Fibroblast of lung (primary cell): ENCODE measurements at regions not wholly inside any gene's neighbourhood (a gene's known extent, or its start where the extent isn't known, plus 50 kb on each side); places are given as distances from the start of the nearest gene placed in this dataset.

Experiments used
- CTCF ChIP-seq, 2 donors: IDR thresholded peaks in 1 of 2; conservative IDR thresholded peaks in 1 of 2; 1 replicate in 1 of 2; 2 replicates in 1 of 2; pipeline ENCODE4 v1.5.1; 2011 to 2012; ENCODE audit warnings: low read length in 2 of 2, control low read depth in 1 of 2, inconsistent platforms in 1 of 2, low read depth in 1 of 2, mild to moderate bottlenecking in 1 of 2
- EZH2 ChIP-seq: IDR thresholded peaks from 2 replicates; pipeline ENCODE4 v1.5.1; 2012; ENCODE audit warnings: low read length, control low read depth, mild to moderate bottlenecking; ENCODE audit errors: missing control alignments

GRCh38 chr22:49417833-49418232 lies 409.8 kb downstream of the BRD1 start:
- TF ChIP-seq CTCF (conservative IDR thresholded peaks at IDR 0.05 in 1 of 2, IDR thresholded peaks at IDR 0.05 in 1 of 2; ENCODE audit: low read depth in 1 of 2, low read length in 2 of 2) (no peak), EZH2 (no peak)
